ENCODE measurements at regions not wholly inside any gene's neighbourhood (a gene's known extent, or its start where the extent isn't known, plus 50 kb on each side); places are given as distances from the start of the nearest gene placed in this dataset.

DNA sequence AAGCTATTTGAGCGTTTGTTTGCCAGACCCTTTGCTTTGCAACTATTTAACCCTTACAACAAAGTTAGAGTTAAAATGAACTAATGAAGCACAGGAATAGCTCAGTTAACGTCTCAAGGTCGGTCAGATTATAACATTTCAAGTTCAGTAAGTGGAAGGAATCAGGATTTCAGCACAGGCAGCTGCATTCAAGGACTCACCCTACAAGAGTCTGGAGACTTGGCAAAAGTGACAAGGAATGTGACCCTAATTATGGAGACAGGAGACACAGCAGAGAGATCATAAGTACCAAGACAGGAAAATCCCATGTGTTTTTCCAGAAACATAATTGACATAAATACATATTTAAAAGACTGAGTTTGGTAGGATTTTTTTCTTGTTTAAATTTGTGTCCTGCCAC, 1481.7 kb downstream of the TECRL start:
- no peaks in the 10 kb centered on the region for H3K4me1 ChIP-seq (ENCODE audit: control insufficient read depth in 2 of 2, insufficient read depth in 2 of 2, low read length in 2 of 2)
- H3K4me3 ChIP-seq (ENCODE audit: low read length in 2 of 2): no peak overlapping the region
- H3K27ac ChIP-seq (ENCODE audit: low read depth in 1 of 2, low read length in 1 of 2): no peak overlapping the region
- H3K36me3 ChIP-seq (ENCODE audit: control insufficient read depth in 2 of 2, insufficient read depth in 2 of 2, low read length in 1 of 2): no peaks in the 10 kb centered on the region
- WGBS: 83% methylated on average over 3 of the region's 3 CpGs
- DNase-seq (ENCODE audit: low read depth in 6 of 9, low spot score in 9 of 9): no peak
- no peaks in the 10 kb centered on the region for H3K9me3 ChIP-seq (ENCODE audit: control insufficient read depth in 2 of 2, insufficient read depth in 1 of 2, low read length in 1 of 2)
- H3K27me3 ChIP-seq (ENCODE audit: control insufficient read depth in 2 of 2, insufficient read depth in 1 of 2, low read length in 1 of 2): no peaks in the 10 kb centered on the region

DNA sequence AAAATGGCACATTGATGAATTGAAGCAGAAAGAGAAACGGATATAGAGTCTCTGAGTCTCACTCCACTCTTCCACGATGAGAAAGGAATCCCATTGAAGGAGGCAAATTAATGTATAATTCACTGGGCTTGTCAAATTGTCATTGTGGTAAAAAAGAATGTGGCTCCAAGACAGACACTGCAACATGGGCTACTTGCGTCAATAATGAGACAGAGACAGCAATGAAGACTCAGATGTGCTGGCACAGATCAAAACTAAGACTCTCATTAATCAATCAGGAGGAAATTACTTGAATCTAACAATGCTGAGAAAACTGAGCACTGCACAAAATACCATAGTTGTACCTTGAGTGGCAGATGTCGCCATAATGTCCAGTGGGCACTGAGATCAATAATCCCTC, 1485.5 kb downstream of the TECRL start:
- Histone ChIP-seq H3K36me3 (ENCODE audit: control insufficient read depth in 2 of 2, insufficient read depth in 2 of 2, low read length in 1 of 2) (no peaks in the 10 kb centered on the region), H3K4me3 (ENCODE audit: low read length in 2 of 2) (no peak overlapping the region), H3K4me1 (ENCODE audit: control insufficient read depth in 2 of 2, insufficient read depth in 2 of 2, low read length in 2 of 2) (no peaks in the 10 kb centered on the region), H3K27ac (ENCODE audit: low read depth in 1 of 2, low read length in 1 of 2) (no peak overlapping the region), H3K27me3 (ENCODE audit: control insufficient read depth in 2 of 2, insufficient read depth in 1 of 2, low read length in 1 of 2) (no peaks in the 10 kb centered on the region), H3K9me3 (ENCODE audit: control insufficient read depth in 2 of 2, insufficient read depth in 1 of 2, low read length in 1 of 2) (no peaks in the 10 kb centered on the region)
- 92% methylated on average over 4 of the region's 4 CpGs for WGBS
- no peak for DNase-seq (ENCODE audit: low read depth in 6 of 9, low spot score in 9 of 9)

DNA sequence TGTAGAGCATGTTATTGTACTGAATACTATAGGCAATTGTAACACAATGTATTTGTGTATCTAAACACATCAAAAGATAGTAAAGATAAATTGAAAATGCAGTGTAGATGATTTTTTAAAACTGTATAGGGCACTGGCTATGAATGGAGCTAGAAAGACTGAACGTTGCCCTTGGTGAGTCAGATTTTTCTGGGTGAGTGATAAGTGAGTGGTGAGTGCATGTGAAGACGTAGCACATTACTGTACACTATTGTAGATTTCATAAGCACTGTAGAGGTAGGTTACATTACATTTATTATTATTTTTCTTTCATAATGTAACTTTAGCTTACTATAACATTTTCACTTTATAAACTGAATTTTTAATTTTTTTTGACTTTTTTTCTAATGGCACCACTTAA, 1491.6 kb downstream of the TECRL start:
- no peaks in the 10 kb centered on the region for H3K27me3 ChIP-seq (ENCODE audit: control insufficient read depth in 2 of 2, insufficient read depth in 1 of 2, low read length in 1 of 2)
- no peak overlapping the region for H3K4me3 ChIP-seq (ENCODE audit: low read length in 2 of 2)
- 84% methylated on average over 2 of the region's 2 CpGs for WGBS
- H3K9me3 ChIP-seq (ENCODE audit: control insufficient read depth in 2 of 2, insufficient read depth in 1 of 2, low read length in 1 of 2): no peaks in the 10 kb centered on the region
- DNase-seq (ENCODE audit: low read depth in 6 of 9, low spot score in 9 of 9): no peak
- no peaks in the 10 kb centered on the region for H3K4me1 ChIP-seq (ENCODE audit: control insufficient read depth in 2 of 2, insufficient read depth in 2 of 2, low read length in 2 of 2)
- no peak overlapping the region for H3K27ac ChIP-seq (ENCODE audit: low read depth in 1 of 2, low read length in 1 of 2)
- no peaks in the 10 kb centered on the region for H3K36me3 ChIP-seq (ENCODE audit: control insufficient read depth in 2 of 2, insufficient read depth in 2 of 2, low read length in 1 of 2)

DNA sequence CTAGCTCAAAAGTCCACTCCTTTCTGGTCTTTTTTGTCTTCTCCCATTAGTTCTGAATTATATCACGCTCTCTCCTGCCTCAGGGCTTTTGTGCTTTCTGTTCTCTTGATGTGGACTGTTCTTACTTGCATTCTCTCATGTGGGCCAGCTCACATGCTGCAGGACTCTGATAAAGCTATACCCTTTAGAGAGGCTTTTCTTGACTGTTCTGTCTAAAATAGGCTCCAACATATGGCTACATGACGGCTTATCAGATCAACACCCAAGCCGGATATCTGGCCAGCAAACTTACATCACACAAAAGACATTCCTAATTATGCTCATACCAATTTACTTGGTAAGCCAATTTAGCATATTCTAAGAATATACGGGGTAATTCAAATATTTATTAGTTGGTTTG, 1494.5 kb downstream of the TECRL start:
- Histone ChIP-seq H3K27me3 (ENCODE audit: control insufficient read depth in 2 of 2, insufficient read depth in 1 of 2, low read length in 1 of 2) (no peaks in the 10 kb centered on the region), H3K36me3 (ENCODE audit: control insufficient read depth in 2 of 2, insufficient read depth in 2 of 2, low read length in 1 of 2) (no peaks in the 10 kb centered on the region), H3K4me1 (ENCODE audit: control insufficient read depth in 2 of 2, insufficient read depth in 2 of 2, low read length in 2 of 2) (no peaks in the 10 kb centered on the region), H3K27ac (ENCODE audit: low read depth in 1 of 2, low read length in 1 of 2) (no peak overlapping the region), H3K4me3 (ENCODE audit: low read length in 2 of 2) (no peak overlapping the region), H3K9me3 (ENCODE audit: control insufficient read depth in 2 of 2, insufficient read depth in 1 of 2, low read length in 1 of 2) (no peaks in the 10 kb centered on the region)
- WGBS: 93% methylated on average over 4 of the region's 4 CpGs
- no peak for DNase-seq (ENCODE audit: low read depth in 6 of 9, low spot score in 9 of 9)

DNA sequence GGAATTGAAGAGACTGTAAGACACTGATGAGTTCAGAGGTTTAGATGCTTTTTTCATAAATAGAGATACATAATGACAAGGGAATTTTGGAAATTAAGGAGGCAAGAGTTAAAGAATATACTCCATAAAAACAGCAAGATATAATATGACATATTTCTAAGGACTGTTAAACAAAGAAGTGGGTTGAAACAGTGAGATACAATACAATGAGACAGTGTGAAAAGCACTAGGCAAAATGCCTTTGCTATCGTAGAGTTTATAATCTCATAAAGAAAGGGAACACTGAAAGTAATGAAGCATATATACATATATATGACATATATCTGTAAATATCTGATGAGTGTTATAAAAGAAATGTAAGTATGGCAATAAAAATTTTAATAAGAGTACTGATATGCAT, 1496.2 kb downstream of the TECRL start:
- Histone ChIP-seq H3K36me3 (ENCODE audit: control insufficient read depth in 2 of 2, insufficient read depth in 2 of 2, low read length in 1 of 2) (no peaks in the 10 kb centered on the region), H3K27me3 (ENCODE audit: control insufficient read depth in 2 of 2, insufficient read depth in 1 of 2, low read length in 1 of 2) (no peaks in the 10 kb centered on the region), H3K4me3 (ENCODE audit: low read length in 2 of 2) (no peak overlapping the region), H3K4me1 (ENCODE audit: control insufficient read depth in 2 of 2, insufficient read depth in 2 of 2, low read length in 2 of 2) (no peaks in the 10 kb centered on the region), H3K9me3 (ENCODE audit: control insufficient read depth in 2 of 2, insufficient read depth in 1 of 2, low read length in 1 of 2) (no peaks in the 10 kb centered on the region), H3K27ac (ENCODE audit: low read depth in 1 of 2, low read length in 1 of 2) (no peak overlapping the region)
- 95% methylated on average over 1 of the region's 1 CpG for WGBS
- no peak for DNase-seq (ENCODE audit: low read depth in 6 of 9, low spot score in 9 of 9)

DNA sequence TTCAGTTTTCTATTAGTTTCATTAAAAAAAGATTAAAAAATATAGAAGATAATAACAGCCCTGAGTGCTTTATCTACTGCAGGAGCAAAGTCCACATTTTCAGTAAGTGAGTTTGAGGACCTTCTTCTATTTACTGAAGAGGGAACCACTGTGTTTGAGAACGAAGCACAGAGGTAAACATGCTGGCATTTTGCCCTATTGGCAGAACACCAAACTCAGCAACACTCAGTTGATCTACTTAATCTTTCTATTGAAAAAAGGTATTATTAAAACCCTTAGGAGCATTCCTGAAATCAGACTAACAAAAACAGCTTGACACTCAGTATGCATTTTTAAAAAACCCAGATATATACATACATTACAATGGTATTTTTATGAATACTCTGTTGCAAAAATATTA, 1496.7 kb downstream of the TECRL start:
- 84% methylated on average over 1 of the region's 1 CpG for WGBS

DNA sequence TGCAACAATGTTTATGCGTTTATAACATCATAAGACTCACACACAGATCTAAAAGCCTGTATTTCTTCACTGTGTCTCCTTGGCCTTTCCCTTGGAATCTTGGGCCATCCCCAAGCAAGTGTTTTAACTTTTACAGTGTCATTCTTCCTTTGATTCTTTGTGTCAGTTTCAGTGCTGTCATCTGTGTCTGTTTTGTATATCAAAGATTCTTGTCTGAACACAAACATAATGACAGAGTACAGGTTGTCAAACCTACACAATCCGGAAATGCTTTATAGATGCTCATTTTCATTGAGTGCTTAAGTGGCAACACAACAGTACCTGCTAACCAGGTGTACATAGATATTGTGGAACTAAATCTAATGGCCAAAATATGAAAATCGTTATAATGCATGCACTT, 1500.0 kb downstream of the TECRL start:
- no peak overlapping the region for H3K4me3 ChIP-seq (ENCODE audit: low read length in 2 of 2)
- H3K9me3 ChIP-seq (ENCODE audit: control insufficient read depth in 2 of 2, insufficient read depth in 1 of 2, low read length in 1 of 2): no peaks in the 10 kb centered on the region
- H3K27ac ChIP-seq (ENCODE audit: low read depth in 1 of 2, low read length in 1 of 2): no peak overlapping the region
- H3K36me3 ChIP-seq (ENCODE audit: control insufficient read depth in 2 of 2, insufficient read depth in 2 of 2, low read length in 1 of 2): no peaks in the 10 kb centered on the region
- no peak for DNase-seq (ENCODE audit: low read depth in 6 of 9, low spot score in 9 of 9)
- no peaks in the 10 kb centered on the region for H3K27me3 ChIP-seq (ENCODE audit: control insufficient read depth in 2 of 2, insufficient read depth in 1 of 2, low read length in 1 of 2)
- no peaks in the 10 kb centered on the region for H3K4me1 ChIP-seq (ENCODE audit: control insufficient read depth in 2 of 2, insufficient read depth in 2 of 2, low read length in 2 of 2)
- WGBS: 90% methylated on average over 3 of the region's 3 CpGs

More for the DNA sequence above, 1496.7 kb downstream of the TECRL start:
- Histone ChIP-seq H3K9me3 (ENCODE audit: control insufficient read depth in 2 of 2, insufficient read depth in 1 of 2, low read length in 1 of 2) (no peaks in the 10 kb centered on the region), H3K27ac (ENCODE audit: low read depth in 1 of 2, low read length in 1 of 2) (no peak overlapping the region), H3K4me1 (ENCODE audit: control insufficient read depth in 2 of 2, insufficient read depth in 2 of 2, low read length in 2 of 2) (no peaks in the 10 kb centered on the region), H3K36me3 (ENCODE audit: control insufficient read depth in 2 of 2, insufficient read depth in 2 of 2, low read length in 1 of 2) (no peaks in the 10 kb centered on the region), H3K27me3 (ENCODE audit: control insufficient read depth in 2 of 2, insufficient read depth in 1 of 2, low read length in 1 of 2) (no peaks in the 10 kb centered on the region), H3K4me3 (ENCODE audit: low read length in 2 of 2) (no peak overlapping the region)
- no peak for DNase-seq (ENCODE audit: low read depth in 6 of 9, low spot score in 9 of 9)

DNA sequence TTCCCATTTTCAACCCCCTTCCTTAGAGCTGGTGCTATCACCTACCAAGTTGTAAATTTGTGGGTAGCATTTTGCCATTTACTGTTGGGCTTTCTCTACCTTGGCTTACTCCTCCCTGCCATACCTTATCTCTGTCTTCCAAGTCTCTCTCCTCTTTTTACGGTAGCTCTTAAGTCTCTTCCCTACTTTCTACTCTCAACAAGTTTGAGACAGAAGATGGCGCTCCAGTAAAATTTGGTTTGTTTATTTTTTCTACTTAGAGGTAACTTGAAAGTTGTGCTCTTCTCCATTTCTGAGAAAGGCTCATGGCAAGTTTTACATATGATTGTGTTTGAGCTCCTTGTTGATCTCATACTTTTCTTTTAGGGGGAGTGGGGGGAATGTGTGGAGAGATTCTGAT, 1508.1 kb downstream of the TECRL start:
- H3K4me1 ChIP-seq (ENCODE audit: control insufficient read depth in 2 of 2, insufficient read depth in 2 of 2, low read length in 2 of 2): no peaks in the 10 kb centered on the region
- 96% methylated on average over 2 of the region's 2 CpGs for WGBS

DNA sequence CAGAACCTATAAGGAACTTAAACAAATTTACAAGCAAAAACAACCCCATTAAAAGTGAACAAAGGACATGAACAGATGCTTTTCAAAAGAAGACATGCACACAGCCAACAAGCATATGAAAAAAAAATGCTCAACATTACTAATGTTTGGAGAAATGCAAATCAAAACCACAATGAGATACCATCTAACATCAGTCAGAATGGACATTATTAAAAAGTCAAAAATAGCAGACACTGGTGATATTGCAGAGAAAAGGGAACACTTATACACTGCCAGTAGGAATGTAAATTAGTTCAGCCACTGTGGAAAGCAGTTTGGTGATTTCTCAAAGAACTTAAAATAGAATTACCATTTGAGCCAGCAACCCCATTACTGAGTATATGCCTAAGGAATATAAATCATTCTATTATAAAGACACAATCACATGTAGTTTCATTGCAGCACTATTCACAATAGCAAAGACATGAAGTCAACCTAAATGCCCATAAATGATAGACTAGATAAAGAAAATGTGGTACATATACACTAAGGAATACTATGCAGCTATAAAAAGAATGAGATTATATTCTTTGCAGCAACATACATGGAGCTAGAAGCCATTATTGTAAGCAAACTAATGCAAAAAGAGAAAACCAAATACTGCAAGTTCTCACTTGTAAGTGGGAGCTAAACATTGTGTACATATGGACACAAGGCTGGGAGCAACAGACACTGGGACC, 1509.4 kb downstream of the TECRL start:
- no peak for DNase-seq (ENCODE audit: low read depth in 6 of 9, low spot score in 9 of 9)
- H3K4me1 ChIP-seq (ENCODE audit: control insufficient read depth in 2 of 2, insufficient read depth in 2 of 2, low read length in 2 of 2): no peaks in the 10 kb centered on the region
- H3K9me3 ChIP-seq (ENCODE audit: control insufficient read depth in 2 of 2, insufficient read depth in 1 of 2, low read length in 1 of 2): peaks cover 2 to 18% of the 10 kb centered on the region in 2 donors
- no peak overlapping the region for H3K27ac ChIP-seq (ENCODE audit: low read depth in 1 of 2, low read length in 1 of 2)
- no peak overlapping the region for H3K4me3 ChIP-seq (ENCODE audit: low read length in 2 of 2)
- H3K27me3 ChIP-seq (ENCODE audit: control insufficient read depth in 2 of 2, insufficient read depth in 1 of 2, low read length in 1 of 2): no peaks in the 10 kb centered on the region
- H3K36me3 ChIP-seq (ENCODE audit: control insufficient read depth in 2 of 2, insufficient read depth in 2 of 2, low read length in 1 of 2): no peaks in the 10 kb centered on the region

More for the DNA sequence above, 1508.1 kb downstream of the TECRL start:
- Histone ChIP-seq H3K4me3 (ENCODE audit: low read length in 2 of 2) (no peak overlapping the region), H3K27me3 (ENCODE audit: control insufficient read depth in 2 of 2, insufficient read depth in 1 of 2, low read length in 1 of 2) (no peaks in the 10 kb centered on the region), H3K9me3 (ENCODE audit: control insufficient read depth in 2 of 2, insufficient read depth in 1 of 2, low read length in 1 of 2) (peaks cover 2 to 18% of the 10 kb centered on the region in 2 donors), H3K36me3 (ENCODE audit: control insufficient read depth in 2 of 2, insufficient read depth in 2 of 2, low read length in 1 of 2) (no peaks in the 10 kb centered on the region), H3K27ac (ENCODE audit: low read depth in 1 of 2, low read length in 1 of 2) (no peak overlapping the region)
- no peak for DNase-seq (ENCODE audit: low read depth in 6 of 9, low spot score in 9 of 9)

Data from thymus (tissue), 11 donors.